AG09319 (cell line): ENCODE measurements at regions not wholly inside any gene's neighbourhood (a gene's known extent, or its start where the extent isn't known, plus 50 kb on each side); places are given as distances from the start of the nearest gene placed in this dataset.
"Not testable (repeated sequence)": the region's sequence is repeated elsewhere in the genome, so short reads cannot be mapped to it uniquely, and the experiment has no call there.

Experiments
- DNase-seq: peaks from one replicate; pipeline ENCODE4 v3.0.0-alpha.2; 2010; ENCODE audit warnings: low read depth; ENCODE audit errors: extremely low read depth
- TF ChIP-seq, protein P1 (sequence below): IDR thresholded peaks from 2 replicates; pipeline ENCODE4 v1.5.1; 2011; ENCODE audit warnings: low read depth, mild to moderate bottlenecking, inconsistent platforms, low read length, moderate library complexity

GRCh38 chr12:83465632-83466031 is 778.9 kb downstream of the TMTC2 start:
- TF ChIP-seq, protein P1, sequence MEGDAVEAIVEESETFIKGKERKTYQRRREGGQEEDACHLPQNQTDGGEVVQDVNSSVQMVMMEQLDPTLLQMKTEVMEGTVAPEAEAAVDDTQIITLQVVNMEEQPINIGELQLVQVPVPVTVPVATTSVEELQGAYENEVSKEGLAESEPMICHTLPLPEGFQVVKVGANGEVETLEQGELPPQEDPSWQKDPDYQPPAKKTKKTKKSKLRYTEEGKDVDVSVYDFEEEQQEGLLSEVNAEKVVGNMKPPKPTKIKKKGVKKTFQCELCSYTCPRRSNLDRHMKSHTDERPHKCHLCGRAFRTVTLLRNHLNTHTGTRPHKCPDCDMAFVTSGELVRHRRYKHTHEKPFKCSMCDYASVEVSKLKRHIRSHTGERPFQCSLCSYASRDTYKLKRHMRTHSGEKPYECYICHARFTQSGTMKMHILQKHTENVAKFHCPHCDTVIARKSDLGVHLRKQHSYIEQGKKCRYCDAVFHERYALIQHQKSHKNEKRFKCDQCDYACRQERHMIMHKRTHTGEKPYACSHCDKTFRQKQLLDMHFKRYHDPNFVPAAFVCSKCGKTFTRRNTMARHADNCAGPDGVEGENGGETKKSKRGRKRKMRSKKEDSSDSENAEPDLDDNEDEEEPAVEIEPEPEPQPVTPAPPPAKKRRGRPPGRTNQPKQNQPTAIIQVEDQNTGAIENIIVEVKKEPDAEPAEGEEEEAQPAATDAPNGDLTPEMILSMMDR = no peak
- DNase-seq = no peak

- DNase-seq = no peak
- TF ChIP-seq, protein P1 = no peak
Observed at GRCh38 chr12:83462419-83462818, 775.7 kb downstream of the TMTC2 start.

DNA sequence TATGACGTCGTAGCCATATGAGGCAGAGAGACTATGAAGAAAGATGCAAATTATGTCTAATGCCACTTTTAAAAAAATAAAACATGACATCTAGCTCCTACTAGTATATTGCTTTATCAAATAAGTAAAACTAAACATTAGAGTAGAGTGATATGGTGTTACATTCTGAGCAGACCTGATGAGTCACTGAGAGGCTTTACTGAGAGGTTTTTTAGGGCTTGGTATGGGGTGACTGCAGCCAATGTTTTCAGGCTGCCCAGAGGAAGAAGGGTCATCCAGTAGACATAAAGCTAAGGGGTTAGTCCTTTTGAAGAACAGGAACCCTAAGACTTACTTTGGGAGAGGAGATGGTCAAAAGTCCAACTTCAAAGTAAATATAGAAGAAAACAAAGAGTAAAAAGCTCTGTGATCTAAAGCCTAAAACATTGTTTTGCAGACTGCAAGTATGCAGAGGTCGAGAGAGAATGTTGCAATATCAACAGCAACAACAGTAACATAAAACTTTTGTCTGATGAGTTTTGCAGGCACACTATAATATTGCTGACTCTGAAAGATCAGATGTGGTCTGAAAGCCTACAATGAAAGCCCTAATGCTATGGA is 774.7 kb downstream of the TMTC2 start:
- DNase-seq = no peak

DNA sequence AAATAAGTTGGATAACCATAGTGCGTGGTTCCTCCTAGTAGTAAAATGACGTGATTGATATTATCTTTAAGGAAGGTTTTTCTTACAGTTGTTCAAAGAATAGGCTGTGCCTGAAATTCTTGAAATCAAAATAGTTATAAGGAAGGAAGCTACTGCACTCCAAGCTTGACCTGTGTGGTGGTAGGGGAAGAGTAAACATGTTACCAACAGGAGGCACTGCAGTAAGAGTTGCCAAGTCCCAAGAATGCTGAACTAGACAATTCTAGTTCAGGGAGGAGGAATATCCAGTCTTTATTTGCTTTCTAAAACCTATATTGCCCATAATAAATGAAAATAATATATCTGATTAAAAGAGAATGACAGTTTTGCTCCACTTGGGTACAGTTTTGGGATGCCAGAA is 764.5 kb downstream of the TMTC2 start:
- TF ChIP-seq, protein P1 = no peak
- no peak for DNase-seq

More for the DNA sequence above, 774.7 kb downstream of the TMTC2 start:
- TF ChIP-seq, protein P1 = no peak

DNA sequence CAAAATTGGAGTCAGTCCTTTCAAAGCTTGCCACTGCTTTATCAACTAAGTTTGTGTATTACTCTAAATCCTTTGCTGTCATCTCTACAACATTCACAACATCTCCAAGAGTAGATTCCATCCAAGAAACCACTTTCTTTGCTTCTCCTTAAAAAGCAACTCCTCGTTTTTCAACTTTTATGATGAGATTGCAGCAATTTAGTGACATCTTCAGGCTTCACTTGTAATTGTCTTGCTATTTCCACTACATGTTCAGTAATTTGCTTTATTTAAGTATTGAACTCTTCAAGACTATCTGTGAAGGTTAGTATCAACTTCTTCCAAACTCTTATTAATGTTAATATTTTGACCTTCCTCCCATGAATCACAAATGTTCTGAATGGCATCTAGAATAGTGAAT is 747.9 kb downstream of the TMTC2 start:
- TF ChIP-seq, protein P1 = no peak
- no peak for DNase-seq

GRCh38 chr12:83432176-83432719 is 745.5 kb downstream of the TMTC2 start:
- DNase-seq = no peak
- TF ChIP-seq, protein P1 = no peak

DNA sequence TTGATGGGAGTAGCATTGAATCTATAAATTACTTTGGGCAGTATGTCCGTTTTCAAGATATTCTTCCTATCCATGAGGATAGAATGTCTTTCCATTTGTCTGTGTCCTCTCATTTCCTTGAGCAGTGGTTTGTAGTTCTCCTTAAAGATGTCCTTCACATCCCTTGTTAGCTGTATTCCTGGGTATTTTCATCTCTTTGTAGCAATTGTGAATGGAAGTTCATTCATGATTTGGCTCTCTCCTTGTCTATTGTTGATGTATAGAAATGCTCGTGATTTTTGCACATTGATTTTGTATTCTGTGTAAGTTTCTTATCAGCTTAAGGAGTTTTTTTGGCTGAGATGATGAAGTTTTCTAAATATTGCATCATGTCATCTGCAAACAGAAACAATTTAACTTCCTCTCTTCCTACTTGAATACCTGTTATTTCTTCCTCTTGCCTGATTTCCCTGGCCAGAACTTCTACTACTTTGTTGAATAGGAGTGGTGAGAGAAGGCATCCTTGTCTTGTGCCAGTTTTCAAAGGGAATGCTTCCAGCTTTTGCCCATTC is 741.0 kb downstream of the TMTC2 start:
- DNase-seq = not testable (repeated sequence)

DNA sequence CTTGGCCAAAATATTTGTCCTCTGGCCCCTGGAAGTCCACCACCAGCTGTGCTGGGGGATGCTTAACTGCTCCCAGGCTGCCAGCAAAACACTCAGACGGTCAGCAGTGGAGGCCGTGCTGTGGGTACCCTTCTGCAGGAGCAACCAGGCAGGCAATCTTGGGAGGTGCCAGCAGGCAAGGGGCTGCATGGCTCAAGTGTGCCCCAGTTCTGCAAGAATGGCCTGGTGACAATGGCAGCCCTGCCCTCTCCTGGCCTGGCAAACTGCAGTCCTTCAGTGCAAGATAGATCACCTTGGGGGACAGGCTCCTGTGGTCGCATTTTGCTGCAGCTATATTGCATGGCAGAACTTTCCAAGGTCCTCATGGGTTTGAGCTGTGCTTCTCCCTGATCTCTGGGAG is 728.3 kb downstream of the TMTC2 start:
- DNase-seq = no peak

More for the DNA sequence above, 728.3 kb downstream of the TMTC2 start:
- TF ChIP-seq, protein P1 = no peak
